WERI-Rb-1 (cell line): ENCODE measurements at regions not wholly inside any gene's neighbourhood (a gene's known extent, or its start where the extent isn't known, plus 50 kb on each side); places are given as distances from the start of the nearest gene placed in this dataset.
"Not testable (repeated sequence)": the region's sequence is repeated elsewhere in the genome, so short reads cannot be mapped to it uniquely, and the experiment has no call there.

Source experiments
- DNase-seq: peaks from one replicate; pipeline ENCODE4 v3.0.0-alpha.2; 2020
- H3K27ac ChIP-seq: fragments of 250-450 bp; sonication (Bioruptor Pico); 2 replicates; pipeline ENCODE4 v1.5.1; 2020; ENCODE audit warnings: mild to moderate bottlenecking, moderate library complexity
- H3K27me3 ChIP-seq: fragments of 250-450 bp; sonication (Bioruptor Pico); 2 replicates; pipeline ENCODE4 v1.5.1; 2021; ENCODE audit warnings: mild to moderate bottlenecking, low read depth, moderate library complexity; ENCODE audit not compliant: insufficient read depth, severe bottlenecking
- H3K36me3 ChIP-seq: fragments of 250-450 bp; sonication (Bioruptor Pico); 2 replicates; pipeline ENCODE4 v1.5.1; 2020; ENCODE audit warnings: mild to moderate bottlenecking, moderate library complexity
- H3K4me3 ChIP-seq: 2 replicates; pipeline ENCODE4 v1.5.1; 2011; ENCODE audit warnings: low read depth, mild to moderate bottlenecking, control low read depth, low read length
- H3K9me3 ChIP-seq: fragments of 250-450 bp; sonication (Bioruptor Pico); 2 replicates; pipeline ENCODE4 v1.5.1; 2021; ENCODE audit warnings: mild to moderate bottlenecking, moderate library complexity; ENCODE audit not compliant: severe bottlenecking
- TF ChIP-seq, protein P1 (sequence below): IDR thresholded peaks from 2 replicates; pipeline ENCODE4 v1.5.1; 2011; ENCODE audit warnings: low read depth, mild to moderate bottlenecking, control low read depth, inconsistent platforms, low read length

DNA sequence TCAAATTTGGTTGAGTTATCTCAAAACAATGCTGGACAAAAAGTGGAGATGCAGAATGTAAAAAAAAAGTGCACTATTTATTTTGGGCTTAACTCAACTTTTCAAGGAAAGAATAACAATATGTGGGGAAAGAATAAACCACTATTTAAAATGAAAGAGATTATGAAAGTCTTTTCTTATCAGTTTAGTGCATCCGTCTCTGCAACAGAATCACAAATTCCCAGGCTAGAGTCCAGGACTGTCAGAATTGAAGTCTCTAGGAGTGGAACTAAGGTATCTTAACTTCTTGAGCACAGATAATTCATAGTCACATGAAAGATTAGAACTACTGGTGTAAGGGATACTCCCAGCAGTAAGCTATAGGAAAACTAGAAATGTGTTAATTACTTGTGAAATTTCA, 1200.3 kb upstream of the LRRN3 start:
- no peak for DNase-seq
- no peak overlapping the region for H3K4me3 ChIP-seq
- no peaks in the 10 kb centered on the region for H3K9me3 ChIP-seq
- TF ChIP-seq, protein P1, sequence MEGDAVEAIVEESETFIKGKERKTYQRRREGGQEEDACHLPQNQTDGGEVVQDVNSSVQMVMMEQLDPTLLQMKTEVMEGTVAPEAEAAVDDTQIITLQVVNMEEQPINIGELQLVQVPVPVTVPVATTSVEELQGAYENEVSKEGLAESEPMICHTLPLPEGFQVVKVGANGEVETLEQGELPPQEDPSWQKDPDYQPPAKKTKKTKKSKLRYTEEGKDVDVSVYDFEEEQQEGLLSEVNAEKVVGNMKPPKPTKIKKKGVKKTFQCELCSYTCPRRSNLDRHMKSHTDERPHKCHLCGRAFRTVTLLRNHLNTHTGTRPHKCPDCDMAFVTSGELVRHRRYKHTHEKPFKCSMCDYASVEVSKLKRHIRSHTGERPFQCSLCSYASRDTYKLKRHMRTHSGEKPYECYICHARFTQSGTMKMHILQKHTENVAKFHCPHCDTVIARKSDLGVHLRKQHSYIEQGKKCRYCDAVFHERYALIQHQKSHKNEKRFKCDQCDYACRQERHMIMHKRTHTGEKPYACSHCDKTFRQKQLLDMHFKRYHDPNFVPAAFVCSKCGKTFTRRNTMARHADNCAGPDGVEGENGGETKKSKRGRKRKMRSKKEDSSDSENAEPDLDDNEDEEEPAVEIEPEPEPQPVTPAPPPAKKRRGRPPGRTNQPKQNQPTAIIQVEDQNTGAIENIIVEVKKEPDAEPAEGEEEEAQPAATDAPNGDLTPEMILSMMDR = no peak
- H3K27ac ChIP-seq = no peak overlapping the region
- H3K36me3 ChIP-seq = no peaks in the 10 kb centered on the region
- H3K27me3 ChIP-seq = no peaks in the 10 kb centered on the region

DNA sequence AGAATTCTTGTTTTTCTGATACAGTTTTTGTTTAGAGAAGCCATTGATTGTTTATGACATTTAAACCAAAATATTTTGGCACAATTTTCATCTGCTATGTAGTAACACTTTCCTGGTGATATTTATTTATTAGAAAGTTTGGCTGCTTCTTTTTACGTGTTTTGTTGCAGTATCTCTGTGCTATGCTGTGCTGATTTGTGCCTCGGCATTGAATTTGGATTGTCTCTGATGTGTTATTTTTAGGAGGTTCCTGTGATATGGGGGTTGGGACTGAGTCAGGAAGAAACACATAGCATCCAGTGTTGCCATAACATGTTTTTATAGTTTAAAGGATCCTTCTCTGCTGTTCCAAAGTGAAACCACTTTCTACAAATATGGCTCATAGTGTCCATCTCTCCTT, 1197.7 kb upstream of the LRRN3 start:
- Histone ChIP-seq H3K9me3 (no peaks in the 10 kb centered on the region), H3K4me3 (no peak overlapping the region), H3K27me3 (no peaks in the 10 kb centered on the region), H3K36me3 (no peaks in the 10 kb centered on the region), H3K27ac (no peak overlapping the region)
- no peak for DNase-seq
- TF ChIP-seq, protein P1 = no peak

- H3K27ac ChIP-seq = no peak overlapping the region
- no peaks in the 10 kb centered on the region for H3K9me3 ChIP-seq
- H3K4me3 ChIP-seq = no peak overlapping the region
- H3K36me3 ChIP-seq = no peaks in the 10 kb centered on the region
- TF ChIP-seq, protein P1 = no peak
- no peaks in the 10 kb centered on the region for H3K27me3 ChIP-seq
- DNase-seq = no peak
These were observed 1195.4 kb upstream of the LRRN3 start for GRCh38 chr7:109895536-109895935.

DNA sequence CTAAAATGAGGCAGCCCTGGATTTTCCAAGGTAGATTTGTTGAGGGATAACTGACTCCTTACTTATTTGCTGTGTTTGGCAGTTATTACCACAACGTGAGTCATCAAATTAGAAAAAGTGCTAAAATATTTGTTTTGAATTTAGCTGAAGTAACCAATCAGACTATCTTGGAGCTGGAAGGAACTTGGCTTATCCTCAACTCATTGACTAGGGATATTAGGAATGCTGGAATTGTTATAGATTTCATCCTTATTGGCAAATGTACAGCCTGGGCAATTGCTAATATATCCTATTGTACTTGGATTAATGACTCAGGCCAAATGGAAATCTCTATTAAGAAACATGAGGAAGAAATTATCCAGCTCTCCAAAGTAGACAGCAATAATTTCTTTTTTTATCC, 1189.0 kb upstream of the LRRN3 start:
- no peak for DNase-seq
- TF ChIP-seq, protein P1 = no peak

DNA sequence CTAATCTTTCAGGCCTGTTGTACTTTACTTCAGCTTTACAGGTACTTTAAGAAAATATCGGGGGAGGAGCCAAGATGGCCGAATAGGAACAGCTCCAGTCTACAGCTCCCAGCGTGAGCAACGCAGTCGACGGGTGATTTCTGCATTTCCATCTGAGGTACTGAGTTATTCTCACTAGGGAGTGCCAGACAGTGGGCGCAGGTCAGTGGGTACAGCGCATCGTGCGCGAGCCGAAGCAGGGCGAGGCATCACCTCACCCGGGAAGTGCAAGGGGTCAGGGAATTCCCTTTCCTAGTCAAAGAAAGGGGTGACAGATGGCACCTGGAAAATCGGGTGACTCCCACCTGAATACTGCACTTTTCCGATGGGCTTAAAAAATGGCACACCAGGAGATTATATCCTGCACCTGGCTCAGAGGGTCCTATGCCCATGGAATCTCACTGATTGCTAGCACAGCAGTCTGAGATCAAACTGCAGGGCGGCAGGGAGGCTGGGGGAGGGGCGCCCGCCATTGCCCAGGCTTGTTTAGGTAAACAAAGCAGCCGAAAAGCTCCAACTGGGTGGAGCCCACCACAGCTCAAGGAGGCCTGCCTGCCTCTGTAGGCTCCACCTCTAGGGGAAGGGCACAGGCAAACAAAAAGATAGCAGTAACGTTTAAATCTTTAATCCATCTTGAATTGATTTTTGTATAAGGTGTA, 1185.4 kb upstream of the LRRN3 start:
- H3K9me3 ChIP-seq, H3K4me3 ChIP-seq, H3K27ac ChIP-seq, H3K36me3 ChIP-seq, DNase-seq, H3K27me3 ChIP-seq: not testable (repeated sequence)

More for the DNA sequence above, 1189.0 kb upstream of the LRRN3 start:
- H3K4me3 ChIP-seq = no peak overlapping the region
- no peaks in the 10 kb centered on the region for H3K36me3 ChIP-seq
- H3K27me3 ChIP-seq = no peaks in the 10 kb centered on the region
- H3K27ac ChIP-seq = no peak overlapping the region
- H3K9me3 ChIP-seq = peaks cover 3% of the 10 kb centered on the region

- DNase-seq = no peak
- no peaks in the 10 kb centered on the region for H3K36me3 ChIP-seq
- no peaks in the 10 kb centered on the region for H3K27me3 ChIP-seq
- H3K9me3 ChIP-seq = no peaks in the 10 kb centered on the region
- TF ChIP-seq, protein P1 = no peak
- H3K4me3 ChIP-seq = no peak overlapping the region
- H3K27ac ChIP-seq = no peak overlapping the region
These were observed 1175.3 kb upstream of the LRRN3 start for GRCh38 chr7:109915670-109916069.
